Renal cortical epithelial cell (primary cell): ENCODE measurements at regions not wholly inside any gene's neighbourhood (a gene's known extent, or its start where the extent isn't known, plus 50 kb on each side); places are given as distances from the start of the nearest gene placed in this dataset.
A peak's percentile ranks its signal among the peaks of the same experiment; 100 is the strongest.
"Not testable (repeated sequence)": the region's sequence is repeated elsewhere in the genome, so short reads cannot be mapped to it uniquely, and the experiment has no call there.

Source experiments
- DNase-seq: peaks from one replicate; pipeline ENCODE4 v3.0.0-alpha.2; 2011; ENCODE audit warnings: low read depth

DNA sequence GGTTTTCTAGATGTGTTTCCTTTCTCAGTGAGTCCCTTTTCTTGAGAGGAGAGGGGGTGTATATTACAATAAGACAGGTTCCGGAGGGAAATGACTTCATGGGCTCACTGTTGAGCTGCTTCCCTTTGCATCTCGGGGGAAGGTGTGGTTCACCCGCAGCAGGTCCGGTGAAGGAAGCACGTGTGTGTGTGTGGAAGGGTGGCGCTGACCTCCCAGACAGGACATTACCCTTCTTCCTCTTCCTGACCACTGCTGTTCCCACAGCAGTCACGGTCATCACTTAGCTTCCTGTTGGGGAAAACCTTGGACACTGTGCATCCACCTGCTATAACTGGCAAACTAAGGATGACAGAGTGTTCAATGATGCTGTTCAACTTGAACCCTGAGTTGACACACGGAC lies 83.6 kb downstream of the PLEKHG1 start:
- DNase-seq, result no peak

DNA sequence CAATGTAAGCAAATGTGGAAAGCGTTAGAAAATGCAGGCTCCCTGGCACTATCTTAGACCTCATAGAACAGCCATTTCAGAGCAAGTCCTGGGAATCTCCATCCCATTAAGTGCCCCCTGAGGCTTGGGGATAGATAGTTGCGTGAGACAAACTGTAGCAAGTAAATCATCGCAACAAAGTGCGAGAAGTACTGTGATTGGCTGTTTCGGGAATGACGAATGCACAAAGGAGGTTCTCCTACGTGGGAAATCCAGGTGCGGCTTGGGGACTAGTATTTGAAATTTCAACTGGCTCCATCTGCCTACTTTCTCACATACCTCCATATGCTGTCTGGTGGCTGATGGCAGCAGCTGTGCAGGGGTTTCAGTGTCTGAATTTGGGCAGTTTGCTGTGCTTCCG lies 84.5 kb downstream of the PLEKHG1 start:
- no peak for DNase-seq

DNA sequence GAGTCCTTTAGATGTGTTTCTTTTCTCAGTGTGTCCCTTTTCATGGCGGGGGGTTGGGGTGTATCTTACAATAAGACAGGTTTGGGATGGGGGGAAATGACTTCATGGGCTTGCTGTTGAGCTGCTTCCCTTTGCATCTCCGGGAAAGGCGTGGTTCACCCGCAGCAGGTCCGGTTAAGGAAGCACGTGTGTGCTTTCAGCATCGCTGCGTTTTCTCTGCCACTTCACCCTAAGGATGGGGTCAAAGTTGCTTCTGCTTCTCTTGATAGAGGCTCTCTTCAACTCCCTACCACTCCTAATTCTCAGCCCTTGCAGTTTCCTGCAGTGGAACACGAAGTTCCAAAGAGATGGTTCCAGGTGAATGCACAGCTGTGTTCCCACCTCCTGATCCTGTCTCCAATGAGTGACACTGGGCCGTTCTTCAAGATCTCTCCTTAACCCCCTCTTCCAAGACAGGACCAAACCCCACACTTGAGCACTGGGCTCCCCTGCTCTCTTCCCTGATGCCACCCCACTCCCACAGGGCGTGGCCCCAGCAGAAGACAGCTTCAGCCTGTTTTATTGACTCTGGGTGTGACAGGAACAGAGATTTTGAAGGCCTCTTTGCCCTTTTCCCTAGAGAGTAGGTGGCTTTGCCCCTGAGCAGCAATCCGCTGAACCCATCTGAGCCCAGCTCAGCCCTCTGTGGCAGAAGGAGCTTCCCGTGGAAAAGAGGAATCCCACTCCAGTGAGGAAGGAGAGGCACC lies 85.2 kb downstream of the PLEKHG1 start:
- DNase-seq, result no peak

DNA sequence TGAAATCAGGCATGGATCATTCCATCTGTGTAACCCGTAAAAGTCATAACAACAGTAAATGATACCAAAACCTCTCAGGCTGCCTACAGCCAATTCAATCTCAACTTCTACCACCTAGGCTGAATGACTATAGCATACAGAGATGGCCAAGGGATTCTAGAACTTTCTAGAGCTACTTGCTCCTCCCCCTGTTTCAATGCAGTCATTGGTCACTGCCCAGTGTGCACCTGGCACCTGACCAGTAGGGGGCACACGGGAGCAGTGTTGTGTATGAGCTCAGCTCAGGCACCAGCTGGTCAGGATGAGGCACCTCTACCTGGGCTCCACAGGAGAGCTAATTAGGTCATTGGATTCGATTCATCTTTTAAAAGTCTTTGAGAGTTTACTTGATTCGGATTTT lies 86.2 kb downstream of the PLEKHG1 start:
- DNase-seq, result peak; percentile 29

DNA sequence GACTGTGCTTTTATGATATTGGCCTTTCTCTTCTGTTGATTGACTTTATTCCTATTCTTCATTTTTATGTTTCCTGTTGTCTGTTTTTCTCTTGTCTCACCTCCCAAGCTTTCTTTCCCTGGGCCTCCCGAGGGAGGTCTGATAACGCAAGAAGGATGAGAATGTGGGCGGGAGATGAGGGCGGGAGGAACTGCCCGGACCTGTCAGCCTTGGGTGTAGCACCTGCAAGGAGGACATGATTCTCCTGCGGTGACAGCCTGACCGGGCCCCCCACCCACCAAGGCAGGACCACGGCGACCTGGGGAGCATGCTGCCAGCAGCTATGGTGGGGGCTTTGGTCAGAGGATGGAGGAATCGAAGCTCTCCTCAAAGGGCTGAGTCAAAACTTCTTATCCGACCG lies 86.9 kb downstream of the PLEKHG1 start:
- DNase-seq, result no peak

DNA sequence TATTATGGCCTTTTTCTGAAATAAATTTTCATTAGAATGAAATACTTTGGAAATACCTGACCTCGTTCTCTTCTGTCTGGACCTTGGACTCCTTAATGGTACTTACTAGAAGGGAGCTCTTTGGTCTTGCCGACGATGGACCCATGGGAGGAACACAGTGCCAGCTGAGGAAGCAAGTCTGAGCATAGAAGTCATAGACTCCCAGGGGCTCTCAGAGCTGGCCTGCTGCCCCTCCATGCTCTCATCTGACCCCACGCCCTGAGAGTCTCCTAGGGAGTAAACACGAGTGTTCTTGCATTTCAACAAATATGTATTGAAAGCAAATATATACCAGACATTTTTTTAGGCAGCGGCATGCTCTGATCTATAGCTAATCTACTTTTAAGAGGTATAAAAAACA lies 87.8 kb downstream of the PLEKHG1 start:
- no peak for DNase-seq

DNA sequence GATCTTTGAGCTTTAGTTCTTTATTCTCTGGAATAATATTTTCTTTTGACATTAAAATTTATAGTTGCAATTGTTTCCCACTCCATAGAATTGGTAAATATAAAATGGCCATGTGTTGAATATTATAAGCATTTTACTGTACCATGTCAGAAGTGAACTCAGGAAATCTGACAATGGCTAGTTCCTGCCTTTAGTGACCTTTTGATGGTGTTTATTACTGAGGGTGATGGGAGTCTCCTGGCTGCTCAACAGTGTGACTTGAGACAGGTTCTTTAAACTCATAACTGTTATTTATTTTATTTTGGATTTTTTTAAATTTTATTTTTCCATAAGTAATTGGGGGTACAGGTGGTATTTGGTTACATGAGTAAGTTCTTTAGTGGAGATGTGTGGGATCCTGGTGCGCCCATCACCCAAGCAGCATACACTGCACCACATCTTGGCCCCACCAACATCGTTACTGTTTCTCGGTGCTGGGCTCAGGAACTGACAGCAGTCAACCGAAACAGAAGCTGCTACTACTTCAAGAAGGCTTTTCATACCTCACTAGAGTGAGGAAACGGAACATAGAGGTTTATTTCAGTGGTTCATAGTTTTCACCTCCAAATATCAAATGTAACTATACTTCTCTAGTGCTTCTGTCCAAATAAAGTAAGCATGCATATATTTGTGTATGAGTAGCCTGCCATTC lies 90.4 kb downstream of the PLEKHG1 start:
- DNase-seq, result no peak

DNA sequence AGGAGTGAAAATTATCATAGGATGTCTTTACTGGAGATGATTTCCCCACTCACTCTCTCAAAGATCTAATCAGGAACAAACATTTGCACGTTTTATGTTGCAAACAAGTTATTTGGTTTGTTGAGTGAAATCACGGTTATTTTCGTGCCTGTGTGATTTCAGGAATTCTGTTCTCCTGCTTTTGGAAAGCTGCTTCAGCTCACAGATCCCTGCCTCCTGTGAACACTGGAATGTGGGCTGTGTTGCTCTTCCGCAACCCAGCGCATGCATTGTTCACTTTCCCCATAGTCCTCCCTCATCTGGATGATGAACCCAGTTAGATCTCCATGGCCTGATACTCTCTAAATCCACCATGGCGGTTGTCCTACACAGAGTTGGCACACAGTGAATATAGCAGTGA lies 91.0 kb downstream of the PLEKHG1 start:
- no peak for DNase-seq

DNA sequence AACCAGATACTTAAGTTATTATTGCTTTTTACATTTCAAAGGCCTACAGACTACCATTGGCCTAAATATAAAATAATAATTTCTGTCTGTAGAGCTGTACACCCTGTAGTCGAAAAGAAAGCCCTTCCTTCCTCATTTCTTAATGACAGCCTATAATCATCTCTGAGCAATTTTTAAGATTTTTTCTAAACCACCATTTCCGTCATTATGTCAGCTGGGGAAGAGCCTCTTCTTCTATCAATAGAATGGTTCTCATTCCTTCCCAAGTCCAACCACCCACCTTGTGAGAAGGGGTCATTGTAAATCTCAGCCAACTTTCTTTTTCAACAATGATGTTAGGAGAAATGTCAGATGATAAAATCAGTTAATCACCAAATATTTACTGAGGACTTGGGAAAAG lies 91.8 kb downstream of the PLEKHG1 start:
- no peak for DNase-seq

DNA sequence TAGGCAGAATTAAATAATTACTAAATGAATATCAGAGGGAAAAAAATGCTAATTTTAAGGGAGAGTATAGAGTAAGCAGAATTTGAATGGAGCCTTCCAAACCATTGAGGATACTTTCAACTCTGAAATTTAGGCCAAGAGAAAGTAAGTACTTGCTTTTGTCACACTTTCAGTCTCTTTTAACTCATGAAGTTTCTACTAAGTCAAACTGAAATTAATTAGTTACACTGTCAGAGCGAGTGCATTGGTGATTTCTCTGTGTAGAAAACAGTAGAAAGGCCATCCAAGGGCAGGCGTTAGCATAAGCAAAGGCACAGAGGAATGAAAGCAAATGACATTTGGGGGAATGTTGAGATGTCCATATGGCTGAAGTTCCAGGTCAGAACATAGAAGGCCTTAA lies 92.9 kb downstream of the PLEKHG1 start:
- DNase-seq, result no peak

DNA sequence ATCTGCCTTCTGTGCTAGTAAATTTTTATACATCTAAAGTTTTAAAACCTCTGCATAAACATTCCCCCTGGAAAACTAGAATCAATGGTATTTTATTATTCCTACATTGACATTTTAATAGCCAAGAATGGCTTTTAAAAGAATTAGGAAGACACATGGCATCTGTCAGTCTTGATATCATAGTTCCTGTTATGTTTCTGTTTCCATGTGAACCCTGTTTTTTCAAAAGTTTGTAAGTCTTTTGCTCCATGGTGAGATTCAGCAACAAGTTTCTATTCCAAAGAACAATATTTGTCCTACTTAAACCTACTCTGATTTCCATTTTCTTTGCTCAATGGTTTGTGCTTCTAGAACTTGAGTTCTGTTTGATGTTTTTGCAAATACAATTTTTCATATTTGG lies 95.2 kb downstream of the PLEKHG1 start:
- DNase-seq, result no peak

DNA sequence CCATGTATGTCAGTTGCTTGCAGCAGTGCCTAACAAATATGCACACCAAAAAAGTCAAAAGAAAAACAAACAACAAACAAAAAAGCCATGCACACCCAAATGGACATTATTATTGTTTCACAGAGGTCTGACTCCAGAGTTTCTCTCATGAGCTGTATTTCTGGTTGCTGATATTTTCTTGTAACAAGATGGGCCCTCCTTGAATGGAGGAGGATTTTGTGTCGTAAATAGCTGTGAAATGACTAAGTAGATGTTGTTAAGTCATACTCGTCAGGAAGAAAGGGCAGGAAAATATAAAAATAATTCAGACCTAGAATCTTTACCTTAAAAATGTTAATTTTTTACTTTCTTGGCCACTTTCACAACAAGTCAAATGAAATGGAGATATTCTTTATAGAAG lies 96.0 kb downstream of the PLEKHG1 start:
- DNase-seq, result no peak

DNA sequence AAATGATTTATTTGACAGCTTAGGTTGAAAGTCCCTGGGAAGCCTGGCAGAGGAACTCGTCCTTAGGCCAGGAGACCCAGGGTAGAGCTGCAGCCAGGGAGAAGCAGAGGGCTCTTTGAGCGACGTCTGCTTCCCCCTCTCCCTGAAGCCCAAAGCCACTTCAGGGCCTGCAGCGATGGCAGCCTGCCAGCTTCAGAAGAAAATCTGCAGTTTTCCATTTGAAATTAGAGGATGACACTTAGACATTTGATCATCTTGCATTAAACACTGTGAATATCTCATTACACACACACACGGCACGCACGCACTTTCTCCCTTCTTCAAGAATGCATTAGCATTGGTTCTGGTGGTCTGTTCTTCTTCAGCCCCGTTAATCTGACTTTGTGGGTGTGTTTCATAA lies 96.5 kb downstream of the PLEKHG1 start:
- DNase-seq, result no peak

DNA sequence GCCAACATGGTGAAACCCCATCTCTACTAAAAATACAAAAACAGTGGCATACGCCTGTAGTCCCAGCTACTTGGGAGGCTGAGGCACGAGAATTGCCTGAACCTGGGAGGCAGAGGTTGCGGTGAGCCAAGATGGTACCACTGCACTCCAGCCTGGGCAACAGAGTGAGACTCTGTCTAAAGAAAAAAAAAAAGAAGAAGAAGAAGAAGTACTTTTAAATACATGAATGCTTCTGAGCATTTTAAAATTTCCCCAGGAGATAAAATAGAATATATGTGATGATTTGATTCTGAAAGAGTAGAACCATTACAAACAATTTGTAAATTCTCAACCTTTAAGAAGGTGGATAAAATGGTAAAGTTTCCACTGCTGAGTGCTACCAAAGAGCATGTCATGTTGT lies 97.2 kb downstream of the PLEKHG1 start:
- not testable (repeated sequence) for DNase-seq

DNA sequence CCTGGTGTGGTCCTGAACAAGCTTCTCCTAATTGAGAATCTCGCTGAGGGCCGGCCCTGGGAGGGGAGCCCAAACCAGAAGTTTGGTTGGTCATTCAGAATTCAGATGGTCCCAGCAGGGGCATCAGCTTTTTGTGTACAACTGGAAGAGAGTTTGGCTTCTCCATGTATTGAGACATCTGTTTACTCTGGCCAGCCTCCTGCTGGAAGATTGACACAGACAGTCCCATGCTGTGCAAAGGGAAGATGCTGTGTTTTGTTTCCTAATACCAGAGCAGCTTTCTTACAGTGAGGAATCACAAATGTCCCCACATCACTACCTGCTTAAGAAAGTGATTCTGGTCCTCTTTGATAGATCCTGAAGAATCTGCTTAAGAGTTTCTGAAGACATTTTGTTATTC lies 97.8 kb downstream of the PLEKHG1 start:
- no peak for DNase-seq

DNA sequence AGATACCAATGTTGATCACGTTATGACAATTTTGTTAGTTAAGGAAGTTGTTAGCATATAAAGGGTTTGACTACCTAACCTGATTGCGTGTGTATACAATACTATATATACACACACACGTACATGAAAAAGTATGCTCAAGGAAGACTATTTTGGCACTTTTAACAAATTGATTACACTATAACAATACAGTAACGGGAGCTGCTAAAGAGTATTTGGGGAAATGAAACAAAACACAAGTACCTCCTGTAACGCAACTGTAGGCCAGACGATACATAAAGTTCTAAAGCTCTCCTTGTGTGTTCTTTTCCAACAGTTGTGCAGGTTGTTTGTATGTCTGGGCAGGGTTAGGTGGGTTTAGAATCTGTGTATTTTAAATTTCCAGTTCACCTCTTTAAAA lies 98.7 kb downstream of the PLEKHG1 start:
- DNase-seq, result no peak

DNA sequence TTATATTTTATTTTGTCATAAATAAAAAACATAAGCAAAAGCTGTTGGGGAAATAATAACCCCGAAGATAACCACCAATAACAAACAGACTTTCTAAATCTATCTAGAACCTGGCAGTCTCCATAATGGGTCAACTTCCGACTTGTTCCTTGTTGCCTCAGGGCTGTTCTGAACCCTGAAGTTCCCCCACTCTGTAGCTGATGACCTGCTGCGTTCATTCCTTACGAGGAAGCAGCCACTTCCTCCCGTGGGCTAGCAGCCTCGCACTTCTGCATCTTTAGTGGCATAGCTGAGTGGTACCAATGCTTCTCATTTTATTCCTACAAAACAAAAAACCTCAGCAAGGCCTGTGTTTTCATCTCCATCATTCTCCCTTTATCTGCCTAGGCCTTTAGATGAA lies 103.0 kb downstream of the PLEKHG1 start:
- DNase-seq, result no peak

DNA sequence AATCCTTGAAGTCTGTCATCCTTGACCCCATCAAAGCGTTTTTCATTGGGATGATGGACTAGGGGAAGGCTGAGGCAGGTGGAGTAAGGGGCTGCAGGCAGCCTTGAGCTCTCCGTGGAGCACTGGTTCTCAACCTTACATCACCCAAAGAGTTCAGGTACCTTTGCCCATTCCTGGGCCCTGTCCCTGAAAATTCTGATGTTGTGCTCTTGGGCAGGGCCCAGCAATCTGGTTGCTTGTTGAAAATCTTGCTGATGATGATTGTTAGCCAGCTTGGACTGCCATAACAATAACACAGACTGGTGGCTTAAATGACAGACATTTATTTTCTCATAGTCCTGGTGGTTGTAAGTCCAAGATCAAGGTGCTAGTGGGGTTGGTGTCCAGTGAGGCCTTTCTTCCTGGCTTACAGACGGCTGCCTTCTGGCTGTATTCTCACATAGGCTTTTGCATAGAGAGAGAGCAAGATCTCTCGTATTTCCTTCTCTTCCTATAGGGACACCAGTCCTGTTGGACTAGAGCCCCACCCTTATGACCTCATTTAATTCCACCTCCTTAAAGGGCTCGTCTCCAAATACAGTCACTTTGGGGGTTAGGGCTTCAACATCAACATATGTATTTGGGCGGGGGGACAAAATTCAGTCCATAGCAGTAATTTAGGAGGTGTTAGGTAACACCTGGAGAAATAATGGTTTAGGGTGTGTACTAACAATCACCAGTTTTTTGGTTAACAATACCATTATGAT lies 104.9 kb downstream of the PLEKHG1 start:
- DNase-seq, result no peak

DNA sequence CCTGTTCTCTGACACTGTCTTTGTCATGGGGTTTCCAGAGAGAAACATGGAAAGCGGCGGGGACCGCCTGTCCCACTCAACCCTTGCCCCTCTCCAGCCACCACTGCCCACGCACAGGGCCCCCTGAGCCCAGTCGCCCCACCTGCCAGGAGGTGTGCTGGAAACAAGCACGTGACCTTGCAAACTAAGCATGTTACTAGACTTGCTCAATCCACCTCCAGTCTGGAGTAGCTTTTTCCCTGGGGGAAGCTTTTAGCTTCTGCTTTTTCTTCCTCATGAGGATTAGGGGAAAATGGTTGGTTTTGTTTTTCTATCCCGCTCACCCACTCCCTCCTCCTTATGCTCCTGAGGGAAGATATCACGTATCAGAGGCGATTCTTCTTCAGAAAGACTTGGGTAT lies 105.7 kb downstream of the PLEKHG1 start:
- DNase-seq, result no peak

DNA sequence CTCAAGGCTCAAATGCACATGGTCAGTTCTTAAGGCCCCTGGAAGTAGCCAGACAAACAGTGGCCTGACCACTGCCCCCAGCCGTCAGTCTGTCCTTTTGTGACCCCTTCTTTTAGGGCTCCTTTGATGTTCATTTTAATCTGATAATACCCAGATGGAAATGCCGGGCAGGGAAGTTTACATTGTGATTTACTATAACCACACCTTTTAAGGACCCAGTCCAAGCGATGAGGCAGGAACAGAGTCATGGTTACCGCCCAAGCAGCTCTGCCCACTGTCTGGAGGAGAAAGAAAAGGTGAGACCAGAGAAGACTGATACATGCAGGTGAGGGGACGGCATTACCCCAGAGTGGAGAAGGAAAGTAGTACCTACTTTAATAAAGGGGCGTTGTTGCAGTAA lies 110.6 kb downstream of the PLEKHG1 start:
- no peak for DNase-seq

DNA sequence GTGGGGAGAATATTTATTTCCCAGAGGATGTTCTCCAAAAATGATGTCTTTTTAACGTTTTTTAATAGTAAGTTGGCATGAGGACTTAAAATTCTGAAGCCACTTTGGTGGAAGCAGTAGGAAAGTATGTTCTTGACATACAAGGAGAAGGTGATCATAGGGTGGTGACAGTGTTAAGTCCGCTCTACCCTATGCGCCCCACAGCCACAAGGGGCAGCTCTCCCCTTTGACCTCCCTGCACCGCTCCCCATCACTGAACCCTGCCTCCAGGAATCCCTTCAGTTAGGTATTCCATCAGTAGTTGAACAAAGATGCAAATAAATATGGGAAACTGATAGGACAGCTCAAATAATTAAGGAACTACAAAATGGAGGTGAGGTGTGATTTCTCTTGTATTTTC lies 111.4 kb downstream of the PLEKHG1 start:
- DNase-seq, result no peak

DNA sequence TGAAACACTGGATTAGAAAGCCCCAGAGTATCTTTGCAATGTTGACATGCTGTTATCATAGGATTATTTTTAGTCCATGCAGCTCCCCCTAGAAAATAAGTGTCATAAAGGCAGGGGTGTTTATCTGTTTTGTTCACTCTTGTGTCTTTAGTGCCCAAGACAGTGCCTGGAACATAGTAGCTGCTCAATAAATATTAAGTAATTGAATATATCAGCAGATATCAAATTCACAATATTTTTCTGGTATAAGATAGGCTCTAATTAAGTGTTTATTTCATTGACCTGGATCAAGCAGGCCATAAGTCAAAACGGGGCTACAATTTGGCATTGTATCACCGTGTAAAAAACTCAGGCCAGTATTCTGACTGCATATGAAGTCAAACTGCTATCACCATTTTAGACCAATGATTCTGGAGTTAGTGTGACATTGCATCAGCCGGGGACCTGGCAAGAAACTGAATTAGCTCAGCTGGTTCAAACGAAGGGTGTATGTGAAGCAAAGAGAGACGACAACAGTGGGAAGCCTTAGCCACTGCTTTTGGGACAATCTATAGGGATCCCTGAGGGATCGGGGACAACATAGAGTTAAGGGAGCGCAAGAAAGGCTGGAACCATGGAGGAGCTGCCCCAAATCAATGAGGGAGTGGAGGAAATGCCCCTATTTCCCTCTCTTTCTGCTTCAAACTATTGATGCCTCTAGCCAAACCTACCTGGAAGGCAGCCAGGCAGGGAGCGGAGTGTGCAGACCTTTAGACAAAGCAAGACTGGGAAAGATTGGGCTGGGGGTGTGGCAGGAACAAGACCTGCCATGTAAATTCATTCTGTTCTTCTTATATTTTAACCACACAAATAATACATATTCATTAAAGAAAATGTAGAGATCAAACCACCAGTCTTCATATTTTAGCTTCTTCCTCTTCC lies 112.2 kb downstream of the PLEKHG1 start:
- no peak for DNase-seq
